ENCODE measurements at regions not wholly inside any gene's neighbourhood (a gene's known extent, or its start where the extent isn't known, plus 50 kb on each side); places are given as distances from the start of the nearest gene placed in this dataset.

DNA sequence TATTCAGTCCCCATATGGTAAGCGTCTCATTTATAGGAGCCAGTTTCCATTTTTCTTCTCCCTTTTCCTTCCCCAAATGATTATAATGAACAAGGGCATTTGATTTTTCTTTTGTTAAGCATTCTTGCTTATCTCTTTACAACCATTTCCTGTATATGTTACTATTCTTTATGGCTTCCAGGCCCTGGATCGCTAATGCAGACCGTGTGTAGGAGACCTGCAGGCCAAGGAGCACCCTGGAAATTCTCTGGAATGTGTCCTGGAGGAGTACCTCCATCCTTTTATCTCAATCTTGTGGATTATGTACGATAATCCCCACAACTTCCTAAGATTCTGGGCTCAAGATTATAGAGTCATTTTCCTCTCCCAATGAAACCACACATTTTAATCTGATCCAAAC is 439.6 kb upstream of the MMADHC start:
- TF ChIP-seq POLR2A (IDR thresholded peaks at IDR 0.05; ENCODE audit: low read depth, low read length) = no peak
- TF ChIP-seq POLR2AphosphoS5 (IDR thresholded peaks at IDR 0.05; ENCODE audit: low read depth, low read length) = no peak
- TF ChIP-seq TAF1 (IDR thresholded peaks at IDR 0.05; ENCODE audit: borderline replicate concordance, low read depth, low read length) = no peak
